NB4 (cell line): ENCODE measurements at regions not wholly inside any gene's neighbourhood (a gene's known extent, or its start where the extent isn't known, plus 50 kb on each side); places are given as distances from the start of the nearest gene placed in this dataset.

Experiments
- DNase-seq: peaks from one replicate; pipeline ENCODE4 v3.0.0; 2010; ENCODE audit warnings: low read depth
- H3K4me3 ChIP-seq: one replicate; pipeline ENCODE4 v1.5.1; 2011; ENCODE audit warnings: mild to moderate bottlenecking, low read depth, low read length, moderate library complexity
- CTCF ChIP-seq: IDR thresholded peaks from one replicate; pipeline ENCODE4 v1.5.1; 2012; ENCODE audit warnings: low read depth, low read length
- MAX ChIP-seq: IDR thresholded peaks from 2 replicates; pipeline ENCODE4 v1.6.1; 2011; ENCODE audit warnings: low read depth, low read length
- MYC ChIP-seq: IDR thresholded peaks from 2 replicates; pipeline ENCODE4 v1.6.1; 2011; ENCODE audit warnings: low read depth, low read length
- POLR2A ChIP-seq: IDR thresholded peaks from 2 replicates; pipeline ENCODE4 v1.6.1; 2011; ENCODE audit warnings: mild to moderate bottlenecking; ENCODE audit not compliant: insufficient read length; ENCODE audit errors: extremely low read depth

- TF ChIP-seq MAX (no peak), CTCF (no peak), MYC (no peak)
- DNase-seq, result no peak
- H3K4me3 ChIP-seq, result no peak overlapping the region
Observed at GRCh38 chr5:6822556-6823343, 109.5 kb downstream of the TENT4A start.

GRCh38 chr5:6823996-6824395, 110.8 kb downstream of the TENT4A start:
- no peak for DNase-seq
- TF ChIP-seq POLR2A (no peak), MYC (no peak), CTCF (no peak), MAX (no peak)
- no peak overlapping the region for H3K4me3 ChIP-seq

- DNase-seq, result no peak
- TF ChIP-seq POLR2A, result no peak
- no peak for TF ChIP-seq CTCF
- no peak for TF ChIP-seq MAX
- no peak for TF ChIP-seq MYC
- H3K4me3 ChIP-seq, result no peak overlapping the region
Observed at GRCh38 chr5:6825678-6826244, 112.5 kb downstream of the TENT4A start.

GRCh38 chr5:6826756-6827155, 113.5 kb downstream of the TENT4A start:
- DNase-seq, result no peak
- TF ChIP-seq MAX, result no peak
- no peak overlapping the region for H3K4me3 ChIP-seq

GRCh38 chr5:6827526-6828219, 114.4 kb downstream of the TENT4A start:
- no peak for TF ChIP-seq POLR2A
- TF ChIP-seq MYC, result no peak
- no peak for TF ChIP-seq MAX
- no peak for TF ChIP-seq CTCF
- H3K4me3 ChIP-seq, result no peak overlapping the region
- DNase-seq, result no peak

- DNase-seq, result no peak
- no peak for TF ChIP-seq MAX
- TF ChIP-seq MYC, result no peak
- no peak for TF ChIP-seq CTCF
- no peak for TF ChIP-seq POLR2A
- no peak overlapping the region for H3K4me3 ChIP-seq
Observed at GRCh38 chr5:6829150-6829784, 116.0 kb downstream of the TENT4A start.
